Upper lobe of right lung (tissue), 1 donor: ENCODE measurements at regions not wholly inside any gene's neighbourhood (a gene's known extent, or its start where the extent isn't known, plus 50 kb on each side); places are given as distances from the start of the nearest gene placed in this dataset.

Experiments
- ATAC-seq: fragments of 200-7000 bp; cut with Tn5 transposase; one replicate; pipeline ENCODE4 v1.9.1; 2020; ENCODE audit warnings: mild to moderate bottlenecking, moderate library complexity
- DNase-seq: peaks from one replicate; pipeline ENCODE4 v3.0.0-alpha.2; 2020
- H3K27ac ChIP-seq: fragments of 200-600 bp; one replicate; pipeline ENCODE4 v1.8.0; 2022
- H3K27me3 ChIP-seq: fragments of 200-600 bp; one replicate; pipeline ENCODE4 v1.8.0; 2022; ENCODE audit warnings: mild to moderate bottlenecking
- H3K36me3 ChIP-seq: fragments of 200-600 bp; one replicate; pipeline ENCODE4 v1.8.0; 2022
- H3K4me1 ChIP-seq: fragments of 200-600 bp; one replicate; pipeline ENCODE4 v1.8.0; 2022
- H3K4me3 ChIP-seq: fragments of 200-600 bp; one replicate; pipeline ENCODE4 v1.8.0; 2022; ENCODE audit warnings: mild to moderate bottlenecking
- H3K9me3 ChIP-seq: fragments of 200-600 bp; one replicate; pipeline ENCODE4 v1.8.0; 2022
- CTCF ChIP-seq: fragments of 200-600 bp; IDR thresholded peaks from one replicate; pipeline ENCODE4 v1.8.0; 2022; ENCODE audit warnings: antibody characterized with exemption
- intact Hi-C: fragments of 100-400 bp; cut with DNase I; formaldehyde crosslinking; loops from one replicate; pipeline ENCODE4 v1.11.0; 2022
- donor health status: DM: no; HTN: yes; CAD: no; lungs with severe emphysema.

DNA sequence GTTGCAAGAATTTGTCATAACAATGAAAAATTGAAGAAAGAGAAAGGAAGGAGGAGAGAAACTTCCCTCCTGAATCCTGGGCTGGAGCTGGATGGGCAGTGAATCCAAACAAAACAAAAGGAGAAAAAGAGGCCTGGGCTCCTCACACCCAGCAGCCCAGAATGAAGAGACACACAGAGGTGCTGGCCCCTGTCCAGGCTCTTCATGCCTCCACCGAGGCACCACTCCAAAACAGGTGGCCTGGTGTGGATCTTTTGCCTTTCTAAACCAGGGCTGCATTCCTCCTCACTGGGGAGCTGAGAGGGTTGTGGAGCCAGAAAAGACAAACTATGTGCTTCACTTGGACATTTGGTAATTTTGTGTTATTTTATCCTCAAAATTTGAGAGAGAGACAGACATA is 76.0 kb downstream of the FAM124B start:
- H3K4me1 ChIP-seq, result no peaks in the 10 kb centered on the region

GRCh38 chr2:224324604-224325003 is 77.3 kb downstream of the FAM124B start:
- TF ChIP-seq CTCF, result no peak
- no peak overlapping the region for H3K4me3 ChIP-seq
- no peak for DNase-seq
- H3K36me3 ChIP-seq, result no peaks in the 10 kb centered on the region
- no peak for ATAC-seq
- H3K9me3 ChIP-seq, result no peaks in the 10 kb centered on the region
- no peaks in the 10 kb centered on the region for H3K27me3 ChIP-seq
- no peaks in the 10 kb centered on the region for H3K4me1 ChIP-seq
- intact Hi-C loops, result no loop called here
- no peak overlapping the region for H3K27ac ChIP-seq

More for the DNA sequence above, 76.0 kb downstream of the FAM124B start:
- DNase-seq (no peak), ATAC-seq (no peak)
- H3K36me3 ChIP-seq, result no peaks in the 10 kb centered on the region
- intact Hi-C loops, result no loop called here
- H3K4me3 ChIP-seq, result no peak overlapping the region
- H3K27ac ChIP-seq, result no peak overlapping the region
- no peaks in the 10 kb centered on the region for H3K27me3 ChIP-seq
- no peak for TF ChIP-seq CTCF
- H3K9me3 ChIP-seq, result no peaks in the 10 kb centered on the region

- Histone ChIP-seq H3K36me3 (no peaks in the 10 kb centered on the region), H3K9me3 (no peaks in the 10 kb centered on the region), H3K4me3 (no peak overlapping the region), H3K27ac (no peak overlapping the region), H3K27me3 (no peaks in the 10 kb centered on the region), H3K4me1 (no peaks in the 10 kb centered on the region)
- TF ChIP-seq CTCF, result no peak
- no peak for DNase-seq
- no peak for ATAC-seq
- intact Hi-C loops, result no loop called here
These were observed 81.2 kb downstream of the FAM124B start for GRCh38 chr2:224320660-224321059.

GRCh38 chr2:224319750-224320149 is 82.2 kb downstream of the FAM124B start:
- Histone ChIP-seq H3K9me3 (no peaks in the 10 kb centered on the region), H3K27me3 (no peaks in the 10 kb centered on the region), H3K4me1 (no peaks in the 10 kb centered on the region), H3K27ac (no peak overlapping the region), H3K4me3 (no peak overlapping the region), H3K36me3 (no peaks in the 10 kb centered on the region)
- DNase-seq, result no peak
- TF ChIP-seq CTCF, result no peak
- ATAC-seq, result no peak
- intact Hi-C loops, result no loop called here

- no peak for DNase-seq
- ATAC-seq, result no peak
- no peaks in the 10 kb centered on the region for H3K9me3 ChIP-seq
These were observed 89.2 kb downstream of the FAM124B start for GRCh38 chr2:224312741-224313140.

More at GRCh38 chr2:224312741-224313140, 89.2 kb downstream of the FAM124B start:
- Histone ChIP-seq H3K4me1 (no peaks in the 10 kb centered on the region), H3K27ac (no peak overlapping the region), H3K36me3 (no peaks in the 10 kb centered on the region), H3K27me3 (no peaks in the 10 kb centered on the region), H3K4me3 (no peak overlapping the region)
- intact Hi-C loops, result no loop called here
- TF ChIP-seq CTCF, result no peak
